ENCODE measurements at regions not wholly inside any gene's neighbourhood (a gene's known extent, or its start where the extent isn't known, plus 50 kb on each side); places are given as distances from the start of the nearest gene placed in this dataset.

DNA sequence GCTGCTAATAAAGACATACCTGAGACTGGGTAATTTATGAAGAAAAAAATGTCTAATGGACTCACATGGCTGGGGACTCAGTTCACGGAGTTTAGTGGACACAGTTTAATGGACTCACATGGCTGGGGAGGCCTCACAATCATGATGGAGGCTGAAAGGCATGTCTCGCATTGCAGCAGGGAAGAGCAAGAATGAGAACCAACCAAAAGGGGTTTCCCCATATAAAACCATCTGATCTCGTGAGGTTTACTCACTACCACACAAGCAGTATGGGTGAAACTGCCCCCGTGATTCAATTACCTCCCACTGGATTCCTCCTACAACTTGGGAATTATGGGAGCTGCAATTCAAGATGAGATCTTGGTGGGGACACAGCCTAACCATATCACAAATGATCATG lies 1181.2 kb downstream of the PCDH9 start:
- Histone ChIP-seq H3K4me1 (no peaks in the 10 kb centered on the region), H3K4me3 (ENCODE audit: low read depth, low read length) (no peak overlapping the region), H3K36me3 (no peaks in the 10 kb centered on the region), H3K27me3 (no peaks in the 10 kb centered on the region), H3K9me3 (no peaks in the 10 kb centered on the region)
- TF ChIP-seq CTCF (IDR thresholded peaks at IDR 0.05; ENCODE audit: low read depth, low read length), result no peak
- no peak for DNase-seq

DNA sequence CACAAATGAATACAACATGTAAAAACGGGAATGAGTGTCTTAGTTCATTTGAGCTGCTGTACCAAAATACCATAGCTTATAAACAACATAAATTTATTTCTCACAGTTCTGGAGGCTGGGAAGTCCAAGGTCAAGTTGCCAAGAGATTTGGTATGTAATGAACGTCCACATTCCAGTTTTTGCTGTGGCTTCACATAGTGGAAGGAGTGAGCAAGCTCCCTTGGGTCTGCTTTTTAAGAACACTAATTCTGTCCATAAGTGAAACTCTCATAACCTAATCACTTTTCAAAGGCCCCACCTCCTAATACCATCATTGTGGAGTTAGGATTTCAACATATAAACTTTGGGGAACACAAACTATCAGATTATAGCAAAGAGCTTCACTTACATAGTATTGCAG lies 1189.6 kb downstream of the PCDH9 start:
- no peaks in the 10 kb centered on the region for H3K9me3 ChIP-seq
- no peak for TF ChIP-seq CTCF (IDR thresholded peaks at IDR 0.05; ENCODE audit: low read depth, low read length)
- H3K36me3 ChIP-seq, result no peaks in the 10 kb centered on the region
- H3K27me3 ChIP-seq, result no peaks in the 10 kb centered on the region
- no peak overlapping the region for H3K4me3 ChIP-seq (ENCODE audit: low read depth, low read length)
- no peaks in the 10 kb centered on the region for H3K4me1 ChIP-seq
- DNase-seq, result no peak

GRCh38 chr13:66037096-66037495 lies 1193.0 kb downstream of the PCDH9 start:
- H3K4me1 ChIP-seq, result no peaks in the 10 kb centered on the region
- no peaks in the 10 kb centered on the region for H3K27me3 ChIP-seq
- no peak overlapping the region for H3K4me3 ChIP-seq (ENCODE audit: low read depth, low read length)
- H3K9me3 ChIP-seq, result no peaks in the 10 kb centered on the region
- no peak for TF ChIP-seq CTCF (IDR thresholded peaks at IDR 0.05; ENCODE audit: low read depth, low read length)
- no peaks in the 10 kb centered on the region for H3K36me3 ChIP-seq
- DNase-seq, result no peak

GRCh38 chr13:66036636-66037035 lies 1193.5 kb downstream of the PCDH9 start:
- H3K27me3 ChIP-seq, result no peaks in the 10 kb centered on the region
- H3K9me3 ChIP-seq, result no peaks in the 10 kb centered on the region
- DNase-seq, result no peak
- TF ChIP-seq CTCF (IDR thresholded peaks at IDR 0.05; ENCODE audit: low read depth, low read length), result no peak
- H3K4me3 ChIP-seq (ENCODE audit: low read depth, low read length), result no peak overlapping the region
- no peaks in the 10 kb centered on the region for H3K36me3 ChIP-seq
- no peaks in the 10 kb centered on the region for H3K4me1 ChIP-seq

- H3K27me3 ChIP-seq, result no peaks in the 10 kb centered on the region
- no peaks in the 10 kb centered on the region for H3K4me1 ChIP-seq
- no peak overlapping the region for H3K4me3 ChIP-seq (ENCODE audit: low read depth, low read length)
- no peak for TF ChIP-seq CTCF (IDR thresholded peaks at IDR 0.05; ENCODE audit: low read depth, low read length)
- H3K36me3 ChIP-seq, result no peaks in the 10 kb centered on the region
- no peaks in the 10 kb centered on the region for H3K9me3 ChIP-seq
- no peak for DNase-seq
Measured at GRCh38 chr13:66036024-66036614, 1194.0 kb downstream of the PCDH9 start.

DNA sequence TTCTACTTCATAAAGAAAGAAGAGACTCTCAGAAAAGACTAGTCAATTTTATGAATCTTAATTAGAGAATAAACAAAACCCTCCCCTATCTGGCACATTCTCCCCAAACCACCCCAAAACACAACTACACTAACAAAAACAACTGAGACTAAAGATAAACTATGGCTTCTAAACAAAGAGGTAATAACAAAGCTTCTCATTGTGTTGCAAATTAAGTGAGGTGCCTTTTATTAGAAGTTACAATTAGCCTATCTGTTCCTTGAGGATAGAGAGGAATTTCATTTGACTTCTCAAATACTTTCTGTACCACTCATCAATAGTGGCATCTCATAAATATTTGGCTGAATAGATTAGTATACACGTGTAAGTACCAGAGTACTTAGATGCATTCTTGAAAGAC lies 1196.2 kb downstream of the PCDH9 start:
- Histone ChIP-seq H3K36me3 (no peaks in the 10 kb centered on the region), H3K9me3 (no peaks in the 10 kb centered on the region), H3K27me3 (no peaks in the 10 kb centered on the region), H3K4me1 (no peaks in the 10 kb centered on the region), H3K4me3 (ENCODE audit: low read depth, low read length) (no peak overlapping the region)
- no peak for TF ChIP-seq CTCF (IDR thresholded peaks at IDR 0.05; ENCODE audit: low read depth, low read length)
- DNase-seq, result no peak

Measured in BE2C (cell line).